ENCODE measurements at regions not wholly inside any gene's neighbourhood (a gene's known extent, or its start where the extent isn't known, plus 50 kb on each side); places are given as distances from the start of the nearest gene placed in this dataset.

GRCh38 chr6:84556541-84557335 lies 207.7 kb downstream of the TBX18 start:
- H3K4me1 ChIP-seq: no peaks in the 10 kb centered on the region
- no peaks in the 10 kb centered on the region for H3K9me3 ChIP-seq (replicated peaks)
- no peak overlapping the region for H3K4me3 ChIP-seq
- H3K27ac ChIP-seq: no peak overlapping the region
- no peaks in the 10 kb centered on the region for H3K27me3 ChIP-seq
- no peak for DNase-seq
- H3K36me3 ChIP-seq: no peaks in the 10 kb centered on the region

GRCh38 chr6:84554706-84555105 lies 209.7 kb downstream of the TBX18 start:
- H3K9me3 ChIP-seq (replicated peaks): no peaks in the 10 kb centered on the region
- H3K4me1 ChIP-seq: no peaks in the 10 kb centered on the region
- H3K27me3 ChIP-seq: no peaks in the 10 kb centered on the region
- DNase-seq: no peak
- H3K36me3 ChIP-seq: no peaks in the 10 kb centered on the region
- H3K4me3 ChIP-seq: no peak overlapping the region
- no peak overlapping the region for H3K27ac ChIP-seq

- H3K4me1 ChIP-seq: no peaks in the 10 kb centered on the region
- no peak for DNase-seq
- H3K27ac ChIP-seq: no peak overlapping the region
- no peak overlapping the region for H3K4me3 ChIP-seq
- H3K27me3 ChIP-seq: no peaks in the 10 kb centered on the region
- H3K9me3 ChIP-seq (replicated peaks): no peaks in the 10 kb centered on the region
- H3K36me3 ChIP-seq: no peaks in the 10 kb centered on the region
Observed at GRCh38 chr6:84554074-84554473, 210.3 kb downstream of the TBX18 start.

GRCh38 chr6:84553527-84553926 lies 210.9 kb downstream of the TBX18 start:
- Histone ChIP-seq H3K9me3 (replicated peaks) (no peaks in the 10 kb centered on the region), H3K4me1 (no peaks in the 10 kb centered on the region), H3K27me3 (no peaks in the 10 kb centered on the region), H3K4me3 (no peak overlapping the region), H3K27ac (no peak overlapping the region), H3K36me3 (no peaks in the 10 kb centered on the region)
- no peak for DNase-seq

GRCh38 chr6:84551797-84552196 lies 212.6 kb downstream of the TBX18 start:
- Histone ChIP-seq H3K9me3 (replicated peaks) (no peaks in the 10 kb centered on the region), H3K27me3 (no peaks in the 10 kb centered on the region), H3K27ac (no peak overlapping the region), H3K36me3 (no peaks in the 10 kb centered on the region), H3K4me3 (no peak overlapping the region), H3K4me1 (peaks cover 2% of the 10 kb centered on the region)
- no peak for DNase-seq

- Histone ChIP-seq H3K9me3 (replicated peaks) (no peaks in the 10 kb centered on the region), H3K36me3 (no peaks in the 10 kb centered on the region), H3K27ac (no peak overlapping the region), H3K4me1 (peaks cover 10% of the 10 kb centered on the region), H3K4me3 (no peak overlapping the region), H3K27me3 (no peaks in the 10 kb centered on the region; the same call in 1 of the 2 replicates)
- DNase-seq: no peak
Observed at GRCh38 chr6:84549917-84550316, 214.5 kb downstream of the TBX18 start.

GRCh38 chr6:84547341-84547801 lies 217.0 kb downstream of the TBX18 start:
- DNase-seq: peak in 1 of 2 experiments; percentile 4
- H3K36me3 ChIP-seq: no peaks in the 10 kb centered on the region
- H3K27ac ChIP-seq: no peak overlapping the region
- no peaks in the 10 kb centered on the region; the same call in 1 of the 2 replicates for H3K9me3 ChIP-seq (replicated peaks)
- H3K27me3 ChIP-seq: no peaks in the 10 kb centered on the region; the same call in 1 of the 2 replicates
- H3K4me1 ChIP-seq: peaks cover 10% of the 10 kb centered on the region
- H3K4me3 ChIP-seq: no peak overlapping the region

- Histone ChIP-seq H3K36me3 (no peaks in the 10 kb centered on the region), H3K9me3 (replicated peaks) (no peaks in the 10 kb centered on the region; the same call in 1 of the 2 replicates), H3K27me3 (no peaks in the 10 kb centered on the region; the same call in 1 of the 2 replicates), H3K27ac (peak overlapping the region; percentile 37), H3K4me1 (peaks cover 10% of the 10 kb centered on the region), H3K4me3 (no peak overlapping the region)
- DNase-seq: peak; percentile 26 to 50
Observed at GRCh38 chr6:84546427-84546914, 217.9 kb downstream of the TBX18 start.

- Histone ChIP-seq H3K4me1 (no peaks in the 10 kb centered on the region), H3K27me3 (no peaks in the 10 kb centered on the region), H3K4me3 (no peak overlapping the region), H3K36me3 (no peaks in the 10 kb centered on the region), H3K27ac (no peak overlapping the region), H3K9me3 (replicated peaks) (no peaks in the 10 kb centered on the region; the same call in 1 of the 2 replicates)
- no peak for DNase-seq
Observed at GRCh38 chr6:84539122-84539856, 225.1 kb downstream of the TBX18 start.

- no peaks in the 10 kb centered on the region for H3K36me3 ChIP-seq
- H3K4me3 ChIP-seq: no peak overlapping the region
- H3K4me1 ChIP-seq: no peaks in the 10 kb centered on the region
- DNase-seq: no peak
- H3K27me3 ChIP-seq: no peaks in the 10 kb centered on the region
- no peak overlapping the region for H3K27ac ChIP-seq
- no peaks in the 10 kb centered on the region for H3K9me3 ChIP-seq (replicated peaks)
Observed at GRCh38 chr6:84536885-84537638, 227.3 kb downstream of the TBX18 start.

GRCh38 chr6:84528201-84528600 lies 236.2 kb downstream of the TBX18 start:
- H3K9me3 ChIP-seq (replicated peaks): no peaks in the 10 kb centered on the region
- no peaks in the 10 kb centered on the region for H3K36me3 ChIP-seq
- H3K27me3 ChIP-seq: no peaks in the 10 kb centered on the region
- no peak for DNase-seq
- H3K4me3 ChIP-seq: no peak overlapping the region
- H3K4me1 ChIP-seq: peaks cover 2% of the 10 kb centered on the region; the same call in 1 of the 2 replicates
- no peak overlapping the region for H3K27ac ChIP-seq

GRCh38 chr6:84526631-84527030 lies 237.8 kb downstream of the TBX18 start:
- Histone ChIP-seq H3K27me3 (no peaks in the 10 kb centered on the region), H3K4me1 (peaks cover 2% of the 10 kb centered on the region; the same call in 1 of the 2 replicates), H3K27ac (no peak overlapping the region), H3K4me3 (no peak overlapping the region), H3K36me3 (no peaks in the 10 kb centered on the region), H3K9me3 (replicated peaks) (no peaks in the 10 kb centered on the region)
- no peak for DNase-seq

- Histone ChIP-seq H3K27ac (no peak overlapping the region), H3K27me3 (no peaks in the 10 kb centered on the region), H3K4me1 (peaks cover 2% of the 10 kb centered on the region; the same call in 1 of the 2 replicates), H3K4me3 (no peak overlapping the region), H3K36me3 (no peaks in the 10 kb centered on the region), H3K9me3 (replicated peaks) (no peaks in the 10 kb centered on the region)
- DNase-seq: peak; percentile 11 to 38
Observed at GRCh38 chr6:84525907-84526306, 238.5 kb downstream of the TBX18 start.

- H3K27ac ChIP-seq: no peak overlapping the region
- no peaks in the 10 kb centered on the region for H3K36me3 ChIP-seq
- H3K9me3 ChIP-seq (replicated peaks): no peaks in the 10 kb centered on the region
- no peak for DNase-seq
- H3K4me3 ChIP-seq: no peak overlapping the region
- no peaks in the 10 kb centered on the region for H3K27me3 ChIP-seq
- peaks cover 2% of the 10 kb centered on the region; the same call in 1 of the 2 replicates for H3K4me1 ChIP-seq
Observed at GRCh38 chr6:84524636-84525035, 239.8 kb downstream of the TBX18 start.
